Small intestine (tissue), 7 donors: ENCODE measurements at regions not wholly inside any gene's neighbourhood (a gene's known extent, or its start where the extent isn't known, plus 50 kb on each side); places are given as distances from the start of the nearest gene placed in this dataset.

Experiments used
- DNase-seq, 2 donors: peaks; one replicate each; pipeline versions ENCODE4 v3.0.0 to v3.0.0-alpha.2; 2013
- FAIRE-seq: peaks from 2 replicates; lab custom pipeline; 2012; peaks lifted over from hg19 to GRCh38; lab: Jason Lieb, UNC
- H3K27ac ChIP-seq, 3 donors: one replicate each; pipeline ENCODE4 v1.5.1; 2013; ENCODE audit warnings: low read length in 2 of 3, mild to moderate bottlenecking in 2 of 3, control low read depth in 1 of 3, inconsistent platforms in 1 of 3, low read depth in 1 of 3, moderate library complexity in 1 of 3
- H3K27me3 ChIP-seq, 3 donors: one replicate each; pipeline ENCODE4 v1.6.1; 2013; ENCODE audit warnings: low read length in 3 of 3, inconsistent platforms in 1 of 3; ENCODE audit not compliant: control insufficient read depth in 3 of 3, insufficient read depth in 3 of 3
- H3K36me3 ChIP-seq, 3 donors: one replicate each; pipeline ENCODE4 v1.6.1; 2013; ENCODE audit warnings: low read length in 3 of 3, inconsistent platforms in 1 of 3, low read depth in 1 of 3, mild to moderate bottlenecking in 1 of 3, moderate library complexity in 1 of 3; ENCODE audit not compliant: control insufficient read depth in 3 of 3, insufficient read depth in 2 of 3
- H3K4me1 ChIP-seq, 3 donors: one replicate each; pipeline ENCODE4 v1.6.1; 2013; ENCODE audit warnings: low read length in 2 of 3, inconsistent platforms in 1 of 3, low read depth in 1 of 3, mild to moderate bottlenecking in 1 of 3, moderate library complexity in 1 of 3; ENCODE audit not compliant: control insufficient read depth in 3 of 3, insufficient read depth in 2 of 3
- H3K4me3 ChIP-seq, 3 donors: one replicate each; pipeline ENCODE4 v1.5.1; 2013; ENCODE audit warnings: low read length in 3 of 3, control low read depth in 1 of 3, inconsistent platforms in 1 of 3, low read depth in 1 of 3, mild to moderate bottlenecking in 1 of 3, moderate library complexity in 1 of 3
- H3K9me3 ChIP-seq, 2 donors: one replicate each; pipeline ENCODE4 v1.6.1; 2013; ENCODE audit warnings: low read depth in 1 of 2, low read length in 1 of 2; ENCODE audit not compliant: control insufficient read depth in 2 of 2, insufficient read depth in 1 of 2
- WGBS, 3 donors: extraction: QIAGEN DNeasy Blood & Tissue Kit; methylation state at CpG; one replicate each; pipeline ENCODE4 v1.1.7; 2013; 5-methylcytosine and 5-hydroxymethylcytosine counted together
- donor health status: healthy with polysubstance abuse.
- donor health status: control.
- donor health status: control.
- donor health status: Bipolar disorder and iron deficiency.
- donor health status: healthy.

GRCh38 chr9:16987026-16987425 lies 116.6 kb upstream of the BNC2 start:
- 55 to 67% (median 58%) methylated on average over 2 of the region's 2 CpGs for WGBS, 3 donors
- Histone ChIP-seq H3K9me3 (no peaks in the 10 kb centered on the region), H3K4me1 (no peaks in the 10 kb centered on the region), H3K27me3 (no peaks in the 10 kb centered on the region), H3K27ac (peak overlapping the region in 1 of 3 donors; percentile 33), H3K4me3 (no peak overlapping the region), H3K36me3 (no peaks in the 10 kb centered on the region)
- no peak for DNase-seq
- no peak for FAIRE-seq

- Histone ChIP-seq H3K27me3 (no peaks in the 10 kb centered on the region), H3K36me3 (no peaks in the 10 kb centered on the region), H3K27ac (peak overlapping the region in 1 of 3 donors; percentile 33), H3K9me3 (no peaks in the 10 kb centered on the region), H3K4me3 (no peak overlapping the region), H3K4me1 (no peaks in the 10 kb centered on the region)
- WGBS, 3 donors: 62 to 78% (median 71%) methylated on average over 4 of the region's 4 CpGs
- DNase-seq: no peak
- FAIRE-seq: no peak
These were observed 116.1 kb upstream of the BNC2 start for GRCh38 chr9:16986556-16986955.

DNA sequence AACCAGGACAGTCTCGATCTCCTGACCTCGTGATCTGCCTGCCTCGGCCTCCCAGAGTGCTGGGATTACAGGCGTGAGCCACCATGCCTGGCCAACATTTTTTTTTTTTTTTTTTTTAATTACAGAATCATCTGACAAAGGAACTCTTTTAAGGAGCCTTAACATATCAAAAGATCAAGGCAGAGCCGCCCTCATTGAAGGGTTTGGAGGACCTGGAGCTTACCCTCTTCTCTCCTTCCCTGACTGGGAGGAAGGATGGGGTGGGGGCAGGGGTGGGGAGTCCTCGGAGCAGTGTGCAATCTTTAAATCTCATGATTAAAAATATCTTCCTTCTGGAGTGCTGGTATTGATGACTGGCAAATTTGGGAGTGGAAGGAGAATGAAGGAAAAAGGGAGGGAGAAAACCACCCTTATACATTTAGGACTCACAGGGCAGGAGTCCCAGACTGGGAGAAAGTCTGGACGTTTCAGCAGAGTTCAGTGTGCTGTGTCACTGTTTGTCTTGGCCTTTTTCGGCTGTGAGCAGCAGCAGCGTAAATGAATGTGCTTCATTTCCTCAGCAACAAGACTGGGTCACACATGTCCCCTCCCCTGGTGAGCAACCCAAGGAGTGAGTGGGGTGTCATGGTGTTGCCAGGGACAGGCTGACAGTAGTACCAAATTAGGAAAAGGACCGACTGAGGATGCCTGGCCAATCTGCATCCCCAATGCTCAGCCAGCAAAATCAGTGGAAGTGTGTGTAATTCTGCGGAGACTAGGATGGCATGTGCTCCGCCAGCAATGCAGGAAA lies 115.3 kb upstream of the BNC2 start:
- no peak for DNase-seq
- no peaks in the 10 kb centered on the region for H3K9me3 ChIP-seq
- H3K36me3 ChIP-seq: no peaks in the 10 kb centered on the region
- H3K4me1 ChIP-seq: no peaks in the 10 kb centered on the region
- no peak overlapping the region for H3K27ac ChIP-seq
- 66 to 69% (median 69%) methylated on average over 12 of the region's 12 CpGs for WGBS, 3 donors
- no peaks in the 10 kb centered on the region for H3K27me3 ChIP-seq
- no peak overlapping the region for H3K4me3 ChIP-seq
- no peak for FAIRE-seq

GRCh38 chr9:16982780-16983310 lies 112.4 kb upstream of the BNC2 start:
- 87 to 91% (median 88%) methylated on average over 11 of the region's 11 CpGs for WGBS, 3 donors
- H3K4me3 ChIP-seq: no peak overlapping the region
- no peaks in the 10 kb centered on the region for H3K9me3 ChIP-seq
- no peaks in the 10 kb centered on the region for H3K36me3 ChIP-seq
- DNase-seq: no peak
- H3K27me3 ChIP-seq: no peaks in the 10 kb centered on the region
- no peaks in the 10 kb centered on the region for H3K4me1 ChIP-seq
- H3K27ac ChIP-seq: no peak overlapping the region
- no peak for FAIRE-seq

- peaks cover 0 to 2% of the 10 kb centered on the region in 2 donors for H3K9me3 ChIP-seq
- no peak for DNase-seq
- no peak overlapping the region for H3K4me3 ChIP-seq
- FAIRE-seq: peak; percentile 47
- WGBS, 3 donors: 59 to 72% (median 61%) methylated on average over 4 of the region's 4 CpGs
- H3K27me3 ChIP-seq: no peaks in the 10 kb centered on the region
- no peaks in the 10 kb centered on the region for H3K4me1 ChIP-seq
- H3K27ac ChIP-seq: no peak overlapping the region
- no peaks in the 10 kb centered on the region for H3K36me3 ChIP-seq
These were observed 106.0 kb upstream of the BNC2 start for GRCh38 chr9:16976427-16976826.

GRCh38 chr9:16974436-16974835 lies 104.0 kb upstream of the BNC2 start:
- Histone ChIP-seq H3K27me3 (no peaks in the 10 kb centered on the region), H3K9me3 (peaks cover 0 to 2% of the 10 kb centered on the region in 2 donors), H3K4me3 (no peak overlapping the region), H3K27ac (no peak overlapping the region), H3K36me3 (no peaks in the 10 kb centered on the region), H3K4me1 (no peaks in the 10 kb centered on the region)
- WGBS, 3 donors: 58 to 61% (median 59%) methylated on average over 5 of the region's 5 CpGs
- DNase-seq (no peak), FAIRE-seq (no peak)

DNA sequence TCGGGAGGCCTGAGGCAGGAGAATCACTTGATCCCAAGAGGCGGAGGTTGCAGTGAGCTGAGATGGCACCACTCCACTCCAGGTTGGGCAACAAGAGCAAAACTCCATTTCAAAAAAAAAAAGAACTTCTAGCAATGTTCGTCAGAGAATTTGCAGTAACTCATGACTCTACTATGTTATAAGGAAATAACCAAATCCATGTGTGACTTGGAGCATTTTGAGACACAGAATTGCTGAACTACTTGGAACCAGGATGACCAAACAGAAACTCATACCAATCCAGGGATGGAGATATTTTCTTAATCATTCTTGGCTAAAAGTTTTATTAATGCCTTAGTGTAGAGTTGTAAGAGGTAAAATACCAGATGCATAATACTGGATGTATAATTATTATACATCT lies 99.9 kb upstream of the BNC2 start:
- WGBS, 3 donors: 79 to 87% (median 82%) methylated on average over 3 of the region's 3 CpGs
- H3K27ac ChIP-seq: no peak overlapping the region
- H3K9me3 ChIP-seq: peaks cover 0 to 2% of the 10 kb centered on the region in 2 donors
- no peaks in the 10 kb centered on the region for H3K4me1 ChIP-seq
- no peak for FAIRE-seq
- H3K4me3 ChIP-seq: no peak overlapping the region
- H3K36me3 ChIP-seq: no peaks in the 10 kb centered on the region
- no peak for DNase-seq
- H3K27me3 ChIP-seq: no peaks in the 10 kb centered on the region

DNA sequence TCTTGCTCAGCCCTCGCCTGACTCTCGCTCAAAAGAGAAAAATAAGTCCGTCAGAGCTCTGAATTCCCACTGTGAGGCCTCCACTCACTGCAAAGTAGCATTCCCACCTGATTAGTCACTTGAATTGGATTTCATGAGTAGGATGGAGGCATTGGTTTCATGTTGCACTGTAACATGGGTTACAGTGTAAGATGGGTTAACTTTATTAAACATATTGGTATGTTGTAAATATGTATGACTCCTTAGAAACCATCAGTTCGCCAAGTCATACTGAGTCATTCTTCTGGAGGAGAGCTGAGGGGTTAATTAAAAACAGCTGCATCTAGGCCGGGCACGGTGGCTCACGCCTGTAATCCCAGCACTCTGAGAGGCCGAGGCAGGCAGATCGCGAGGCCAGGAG lies 93.8 kb upstream of the BNC2 start:
- FAIRE-seq (no peak), DNase-seq (no peak)
- H3K27me3 ChIP-seq: no peaks in the 10 kb centered on the region
- H3K9me3 ChIP-seq: peaks cover 0 to 6% of the 10 kb centered on the region in 2 donors
- WGBS, 3 donors: 93 to 94% (median 93%) methylated on average over 10 of the region's 10 CpGs
- no peak overlapping the region for H3K4me3 ChIP-seq
- no peak overlapping the region for H3K27ac ChIP-seq
- H3K4me1 ChIP-seq: no peaks in the 10 kb centered on the region
- H3K36me3 ChIP-seq: no peaks in the 10 kb centered on the region
